ENCODE measurements at regions not wholly inside any gene's neighbourhood (a gene's known extent, or its start where the extent isn't known, plus 50 kb on each side); places are given as distances from the start of the nearest gene placed in this dataset.

- no peak for TF ChIP-seq CTCF (IDR thresholded peaks at IDR 0.05)
- TF ChIP-seq POLR2A (IDR thresholded peaks at IDR 0.05) = no peak
Observed at GRCh38 chrX:20515841-20516461, 249.2 kb upstream of the RPS6KA3 start.
